T-helper 1 cell (primary cell): ENCODE measurements at regions not wholly inside any gene's neighbourhood (a gene's known extent, or its start where the extent isn't known, plus 50 kb on each side); places are given as distances from the start of the nearest gene placed in this dataset.

Experiments used
- DNase-seq, 5 donors: peaks; one replicate each; pipeline ENCODE4 v3.0.0-alpha.2; 2012 to 2020

- DNase-seq, result no peak
Measured at GRCh38 chrX:7269991-7270390, 122.0 kb upstream of the PUDP start.

GRCh38 chrX:7269589-7269988, 121.6 kb upstream of the PUDP start:
- DNase-seq, result no peak

- no peak for DNase-seq
Measured at GRCh38 chrX:7266288-7266687, 118.3 kb upstream of the PUDP start.

GRCh38 chrX:7264399-7264798, 116.4 kb upstream of the PUDP start:
- no peak for DNase-seq

- DNase-seq, result no peak
Measured at GRCh38 chrX:7263961-7264360, 116.0 kb upstream of the PUDP start.

GRCh38 chrX:7263330-7263729, 115.4 kb upstream of the PUDP start:
- DNase-seq, result no peak

GRCh38 chrX:7262551-7262950, 114.6 kb upstream of the PUDP start:
- DNase-seq, result no peak

GRCh38 chrX:7261672-7262332, 113.8 kb upstream of the PUDP start:
- DNase-seq, result no peak

- DNase-seq, result no peak
Measured at GRCh38 chrX:7254144-7254543, 106.2 kb upstream of the PUDP start.

- no peak for DNase-seq
Measured at GRCh38 chrX:7253565-7253964, 105.6 kb upstream of the PUDP start.

- DNase-seq, result no peak
Measured at GRCh38 chrX:7252013-7252610, 104.2 kb upstream of the PUDP start.

GRCh38 chrX:7247346-7247745, 99.4 kb upstream of the PUDP start:
- no peak for DNase-seq

- no peak for DNase-seq
Measured at GRCh38 chrX:7244405-7244804, 96.5 kb upstream of the PUDP start.

GRCh38 chrX:7242613-7243012, 94.7 kb upstream of the PUDP start:
- DNase-seq, result no peak

- DNase-seq, result no peak
Measured at GRCh38 chrX:7240929-7241328, 93.0 kb upstream of the PUDP start.

- no peak for DNase-seq
Measured at GRCh38 chrX:7235071-7235470, 87.1 kb upstream of the PUDP start.

- no peak for DNase-seq
Measured at GRCh38 chrX:7233580-7234406, 85.8 kb upstream of the PUDP start.

GRCh38 chrX:7228226-7228625, 80.3 kb upstream of the PUDP start:
- DNase-seq, result no peak

- DNase-seq, result no peak
Measured at GRCh38 chrX:7225338-7225737, 77.4 kb upstream of the PUDP start.

GRCh38 chrX:7223271-7223670, 75.3 kb upstream of the PUDP start:
- no peak for DNase-seq

GRCh38 chrX:7220121-7220520, 72.2 kb upstream of the PUDP start:
- DNase-seq, result no peak

- no peak for DNase-seq
Measured at GRCh38 chrX:7219153-7219705, 71.3 kb upstream of the PUDP start.

- DNase-seq, result no peak
Measured at GRCh38 chrX:7218321-7219152, 70.6 kb upstream of the PUDP start.
